Smooth muscle cell (in vitro differentiated cells): ENCODE measurements at regions not wholly inside any gene's neighbourhood (a gene's known extent, or its start where the extent isn't known, plus 50 kb on each side); places are given as distances from the start of the nearest gene placed in this dataset.

Experiments used
- DNase-seq: peaks from one replicate; lab custom pipeline; 2025; ENCODE audit not compliant: unreplicated experiment; lab: John Stamatoyannopoulos, UW
- H2AFZ ChIP-seq: fragments of 200-600 bp; sonication (generic); 2 replicates; pipeline ENCODE4 v1.6.0; 2016; ENCODE audit warnings: antibody characterized with exemption, low read depth, mild to moderate bottlenecking
- H3F3A ChIP-seq: fragments of 200-600 bp; sonication (generic); 2 replicates; pipeline ENCODE4 v1.6.0; 2017; ENCODE audit warnings: antibody characterized with exemption, low read depth
- H3K27ac ChIP-seq: fragments of 200-600 bp; sonication (generic); 2 replicates; pipeline ENCODE4 v1.5.1; 2016; ENCODE audit warnings: low read depth, mild to moderate bottlenecking
- H3K27me3 ChIP-seq: fragments of 200-600 bp; sonication (generic); 2 replicates; pipeline ENCODE4 v1.6.1; 2016; ENCODE audit warnings: low read depth, mild to moderate bottlenecking
- H3K36me3 ChIP-seq: fragments of 200-600 bp; sonication (generic); 2 replicates; pipeline ENCODE4 v1.5.1; 2016; ENCODE audit warnings: low read depth
- H3K4me1 ChIP-seq: fragments of 200-600 bp; sonication (generic); 2 replicates; pipeline ENCODE4 v1.5.1; 2016; ENCODE audit warnings: low read depth
- H3K4me2 ChIP-seq: fragments of 200-600 bp; sonication (generic); 2 replicates; pipeline ENCODE4 v1.6.0; 2016; ENCODE audit warnings: mild to moderate bottlenecking
- H3K4me3 ChIP-seq: fragments of 200-600 bp; sonication (generic); 2 replicates; pipeline ENCODE4 v1.5.1; 2016; ENCODE audit warnings: mild to moderate bottlenecking
- H3K79me2 ChIP-seq: fragments of 200-600 bp; sonication (generic); 2 replicates; pipeline ENCODE4 v1.6.0; 2016; ENCODE audit warnings: low read depth, mild to moderate bottlenecking
- H3K9ac ChIP-seq: fragments of 200-600 bp; sonication (generic); 2 replicates; pipeline ENCODE4 v1.6.0; 2016; ENCODE audit warnings: low read depth
- H3K9me3 ChIP-seq: fragments of 200-600 bp; sonication (generic); replicated peaks from 2 replicates; pipeline ENCODE4 v1.5.1; 2016; ENCODE audit warnings: low read depth
- H4K20me1 ChIP-seq: fragments of 200-600 bp; sonication (generic); 2 replicates; pipeline ENCODE4 v1.6.0; 2016; ENCODE audit warnings: low read depth
- CTCF ChIP-seq: fragments of 200-600 bp; sonication (generic); IDR thresholded peaks from 2 replicates; pipeline ENCODE4 v1.5.1; 2017; ENCODE audit warnings: borderline replicate concordance, mild to moderate bottlenecking, antibody characterized with exemption; ENCODE audit not compliant: insufficient read depth, poor library complexity, severe bottlenecking
- WGBS: methylation state at CpG from one replicate; pipeline ENCODE4 v1.1.7; 2016; ENCODE audit warnings: low lambda C conversion rate; 5-methylcytosine and 5-hydroxymethylcytosine counted together

DNA sequence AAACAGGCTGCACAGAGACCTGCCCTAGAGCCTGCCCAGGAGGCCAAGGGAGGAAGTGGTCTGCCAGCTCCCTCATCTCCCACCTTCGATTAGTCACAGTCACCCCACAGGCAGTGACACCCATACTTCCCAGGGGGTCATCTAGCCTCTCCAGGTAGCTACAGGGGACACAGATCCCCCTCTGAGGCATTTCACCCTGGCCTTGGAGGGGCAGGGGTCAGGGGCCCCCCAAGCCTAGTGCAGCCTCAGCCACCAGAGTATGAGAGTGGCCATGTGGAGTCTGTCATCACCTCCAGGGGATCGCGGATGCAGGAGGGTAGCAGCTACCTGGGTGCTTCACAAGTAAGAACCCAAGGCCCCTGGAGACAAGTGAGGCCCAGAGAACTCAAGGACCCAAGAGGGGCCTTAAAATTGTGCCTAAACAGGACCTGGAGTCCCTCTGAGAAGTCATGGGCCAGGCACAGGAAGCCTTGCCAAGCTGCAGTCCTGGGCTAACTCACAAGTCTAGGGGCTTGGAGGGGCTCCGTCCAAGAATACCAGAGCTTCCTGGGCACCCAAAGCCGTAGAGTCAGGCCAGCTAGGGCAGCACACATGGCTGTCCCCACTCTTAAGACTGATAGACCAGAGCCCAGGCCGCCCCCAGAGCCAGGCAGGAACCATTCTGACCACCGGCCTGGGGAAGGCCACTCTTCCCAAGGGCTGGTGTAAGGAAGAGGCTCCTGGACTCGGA is 354.3 kb upstream of the ID2 start:
- Histone ChIP-seq H3K9me3 (no peaks in the 10 kb centered on the region), H3K27ac (no peak overlapping the region), H3K4me1 (peaks cover 4% of the 10 kb centered on the region), H3K36me3 (no peaks in the 10 kb centered on the region), H3K9ac (no peak overlapping the region), H3K27me3 (no peaks in the 10 kb centered on the region), H4K20me1 (no peaks in the 10 kb centered on the region), H3F3A (no peaks in the 10 kb centered on the region), H3K79me2 (no peaks in the 10 kb centered on the region), H3K4me2 (no peak overlapping the region), H2AFZ (no peak overlapping the region), H3K4me3 (no peak overlapping the region)
- no peak for TF ChIP-seq CTCF
- DNase-seq: no peak
- WGBS: 97% methylated on average over 8 of the region's 8 CpGs

GRCh38 chr2:8328217-8328616 is 353.6 kb upstream of the ID2 start:
- Histone ChIP-seq H3K27me3 (no peaks in the 10 kb centered on the region), H3K9me3 (no peaks in the 10 kb centered on the region), H3K9ac (no peak overlapping the region), H3K36me3 (no peaks in the 10 kb centered on the region), H3F3A (no peaks in the 10 kb centered on the region), H3K4me3 (no peak overlapping the region), H3K27ac (no peak overlapping the region), H3K79me2 (no peaks in the 10 kb centered on the region), H4K20me1 (no peaks in the 10 kb centered on the region), H3K4me2 (no peak overlapping the region), H2AFZ (no peak overlapping the region), H3K4me1 (peaks cover 4% of the 10 kb centered on the region)
- no peak for TF ChIP-seq CTCF
- no peak for DNase-seq
- 96% methylated on average over 4 of the region's 4 CpGs for WGBS

GRCh38 chr2:8329660-8330622 is 351.9 kb upstream of the ID2 start:
- Histone ChIP-seq H2AFZ (no peak overlapping the region), H3K36me3 (no peaks in the 10 kb centered on the region), H3K79me2 (no peaks in the 10 kb centered on the region), H3K9me3 (no peaks in the 10 kb centered on the region), H3K4me1 (peaks cover 1% of the 10 kb centered on the region), H3K27ac (no peak overlapping the region), H3K27me3 (no peaks in the 10 kb centered on the region), H4K20me1 (no peaks in the 10 kb centered on the region), H3K9ac (no peak overlapping the region), H3K4me3 (no peak overlapping the region), H3K4me2 (no peak overlapping the region), H3F3A (no peaks in the 10 kb centered on the region)
- 93% methylated on average over 17 of the region's 17 CpGs for WGBS
- no peak for TF ChIP-seq CTCF
- no peak for DNase-seq
